ENCODE measurements at regions not wholly inside any gene's neighbourhood (a gene's known extent, or its start where the extent isn't known, plus 50 kb on each side); places are given as distances from the start of the nearest gene placed in this dataset.

DNA sequence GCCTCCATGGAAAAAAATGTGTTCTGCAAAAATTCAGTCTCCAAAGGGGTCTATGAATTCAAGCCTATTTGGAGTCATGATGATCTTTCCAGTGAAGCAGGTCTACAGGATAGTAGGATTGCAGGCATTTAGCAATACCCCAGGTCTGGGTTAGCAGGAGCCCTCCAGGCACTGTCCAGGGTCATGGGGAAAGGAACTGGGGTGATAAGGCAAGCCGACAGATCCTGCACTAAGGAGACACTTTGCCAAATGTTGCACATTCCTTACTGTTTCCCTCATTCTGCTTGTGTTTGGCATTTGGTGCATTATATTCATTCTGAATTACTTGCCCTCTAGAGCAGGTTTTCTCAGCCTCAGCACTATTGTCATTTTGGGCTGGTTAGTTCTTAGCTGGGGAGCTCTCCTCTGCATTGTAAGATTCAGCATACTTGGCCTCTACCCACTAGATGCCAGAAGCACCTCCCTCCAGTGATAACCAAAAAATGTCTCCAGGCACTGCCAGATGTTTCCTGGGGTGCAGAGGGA lies 333.3 kb upstream of the PLXNA2 start:
- TF ChIP-seq SP1 (IDR thresholded peaks at IDR 0.05) = no peak
- TF ChIP-seq HDGF (IDR thresholded peaks at IDR 0.05; ENCODE audit: borderline replicate concordance) = no peak
- TF ChIP-seq FOXA1 (IDR thresholded peaks at IDR 0.05) = no peak
- no peak for TF ChIP-seq FOXM1 (IDR thresholded peaks at IDR 0.05; ENCODE audit: borderline replicate concordance)
- no peak for TF ChIP-seq CTBP1 (IDR thresholded peaks at IDR 0.05; ENCODE audit: borderline replicate concordance)
- TF ChIP-seq BHLHE40 (IDR thresholded peaks at IDR 0.05; ENCODE audit: borderline replicate concordance) = no peak
- no peak for TF ChIP-seq LEF1 (IDR thresholded peaks at IDR 0.05; ENCODE audit: borderline replicate concordance)
